Dendritic cell treated with granulocyte-macrophage colony-stimulating factor and Interleukin-4, amounts not matched to agents 40 ng/mL and 50 ng/mL, for 4 days (primary cell): ENCODE measurements at regions not wholly inside any gene's neighbourhood (a gene's known extent, or its start where the extent isn't known, plus 50 kb on each side); places are given as distances from the start of the nearest gene placed in this dataset.

ENCODE experiments used
- H3K27ac Mint-ChIP-seq: one replicate; pipeline ENCODE4 v1.8.0; 2022; ENCODE audit warnings: mild to moderate bottlenecking, mixed read lengths
- H3K27me3 Mint-ChIP-seq: one replicate; pipeline ENCODE4 v1.8.0; 2022; ENCODE audit warnings: mild to moderate bottlenecking, mixed read lengths
- H3K36me3 Mint-ChIP-seq: one replicate; pipeline ENCODE4 v1.8.0; 2022; ENCODE audit warnings: low read depth, mixed read lengths
- H3K4me1 Mint-ChIP-seq: one replicate; pipeline ENCODE4 v1.8.0; 2022; ENCODE audit warnings: low read depth, mixed read lengths
- H3K4me3 Mint-ChIP-seq: one replicate; pipeline ENCODE4 v1.8.0; 2022; ENCODE audit warnings: mild to moderate bottlenecking, moderate library complexity, mixed read lengths
- H3K9me3 Mint-ChIP-seq: one replicate; pipeline ENCODE4 v1.8.0; 2022; ENCODE audit warnings: mixed read lengths
- intact Hi-C: fragments of 100-400 bp; cut with micrococcal nuclease; formaldehyde crosslinking; loops from one replicate; pipeline ENCODE4 v1.15.0; 2022

GRCh38 chr12:27190761-27191160, 53.3 kb upstream of the STK38L start:
- peaks cover 23% of the 10 kb centered on the region for H3K4me1 Mint-ChIP-seq
- H3K27ac Mint-ChIP-seq = no peak overlapping the region
- H3K4me3 Mint-ChIP-seq = no peak overlapping the region
- H3K9me3 Mint-ChIP-seq = no peaks in the 10 kb centered on the region
- no peaks in the 10 kb centered on the region for H3K36me3 Mint-ChIP-seq
- no peaks in the 10 kb centered on the region for H3K27me3 Mint-ChIP-seq
- intact Hi-C loops = no loop called here

- H3K9me3 Mint-ChIP-seq = no peaks in the 10 kb centered on the region
- intact Hi-C loops = no loop called here
- no peaks in the 10 kb centered on the region for H3K36me3 Mint-ChIP-seq
- no peaks in the 10 kb centered on the region for H3K27me3 Mint-ChIP-seq
- no peak overlapping the region for H3K27ac Mint-ChIP-seq
- H3K4me1 Mint-ChIP-seq = peaks cover 23% of the 10 kb centered on the region
- no peak overlapping the region for H3K4me3 Mint-ChIP-seq
These were observed 52.6 kb upstream of the STK38L start for GRCh38 chr12:27191531-27191930.

- H3K27me3 Mint-ChIP-seq = no peaks in the 10 kb centered on the region
- H3K4me3 Mint-ChIP-seq = no peak overlapping the region
- H3K36me3 Mint-ChIP-seq = no peaks in the 10 kb centered on the region
- intact Hi-C loops = no loop called here
- peak overlapping the region; percentile 16 for H3K27ac Mint-ChIP-seq
- peaks cover 23% of the 10 kb centered on the region for H3K4me1 Mint-ChIP-seq
- H3K9me3 Mint-ChIP-seq = no peaks in the 10 kb centered on the region
These were observed 51.8 kb upstream of the STK38L start for GRCh38 chr12:27192118-27192802.

GRCh38 chr12:27193106-27193505, 51.0 kb upstream of the STK38L start:
- no peaks in the 10 kb centered on the region for H3K36me3 Mint-ChIP-seq
- H3K27ac Mint-ChIP-seq = no peak overlapping the region
- H3K4me3 Mint-ChIP-seq = no peak overlapping the region
- intact Hi-C loops = no loop called here
- no peaks in the 10 kb centered on the region for H3K27me3 Mint-ChIP-seq
- H3K9me3 Mint-ChIP-seq = no peaks in the 10 kb centered on the region
- peaks cover 23% of the 10 kb centered on the region for H3K4me1 Mint-ChIP-seq

GRCh38 chr12:27193854-27194544, 50.1 kb upstream of the STK38L start:
- Mint-ChIP-seq H3K4me1 (peaks cover 17% of the 10 kb centered on the region), H3K27me3 (no peaks in the 10 kb centered on the region), H3K36me3 (no peaks in the 10 kb centered on the region), H3K9me3 (no peaks in the 10 kb centered on the region), H3K27ac (no peak overlapping the region), H3K4me3 (no peak overlapping the region)
- intact Hi-C loops = no loop called here
